ENCODE measurements at regions not wholly inside any gene's neighbourhood (a gene's known extent, or its start where the extent isn't known, plus 50 kb on each side); places are given as distances from the start of the nearest gene placed in this dataset.

GRCh38 chr6:130602151-130602770 lies 224.9 kb upstream of the SMLR1 start:
- TF ChIP-seq MXI1 (IDR thresholded peaks at IDR 0.05; ENCODE audit: low read depth, low read length) (no peak), HMGN3 (IDR thresholded peaks at IDR 0.05; ENCODE audit: borderline replicate concordance, extremely low read depth, insufficient read length, low read depth, low read length) (no peak), ZKSCAN1 (IDR thresholded peaks at IDR 0.05; ENCODE audit: low read depth, low read length) (no peak), SP1 (CRISPR knock-in tag; IDR thresholded peaks at IDR 0.05) (no peak), ETS2 (tag; IDR thresholded peaks at IDR 0.05; ENCODE audit: borderline replicate concordance, poor library complexity, severe bottlenecking) (no peak), ZNF740 (CRISPR knock-in tag; IDR thresholded peaks at IDR 0.05) (no peak), ZNF740 (tag; IDR thresholded peaks at IDR 0.05) (no peak), LARP7 (IDR thresholded peaks at IDR 0.05) (no peak), FOS (IDR thresholded peaks at IDR 0.05; ENCODE audit: extremely low read depth, insufficient read length) (no peak), RBM22 (IDR thresholded peaks at IDR 0.05; ENCODE audit: low read depth, low read length, poor library complexity, severe bottlenecking) (no peak), FOXA1 (IDR thresholded peaks at IDR 0.05; ENCODE audit: borderline replicate concordance) (no peak), ZNF121 (CRISPR knock-in tag; conservative IDR thresholded peaks at IDR 0.05) (no peak), MLLT1 (IDR thresholded peaks at IDR 0.05) (no peak), ZNF79 (CRISPR knock-in tag; IDR thresholded peaks at IDR 0.05; ENCODE audit: low read depth) (no peak)
- no peak for FAIRE-seq
- DNase-seq (ENCODE audit: extremely low read depth in 1 of 4, low spot score in 3 of 4) = no peak
- no TSS peak for BruUV-seq (replicated peaks)
- no peak overlapping the region for H3K4me3 ChIP-seq
- in situ Hi-C loops (cut with MboI) (no loop called here), intact Hi-C loops (cut with micrococcal nuclease) (no loop called here)
- no peak overlapping the region for H3K9ac ChIP-seq (ENCODE audit: insufficient read depth in 1 of 2, low read depth in 2 of 2, low read length in 2 of 2)
- no peaks in the 10 kb centered on the region for H3K27me3 ChIP-seq (ENCODE audit: control insufficient read depth in 2 of 2, insufficient read depth in 2 of 2, low read length in 2 of 2)
- ATAC-seq = no peak
- no peaks in the 10 kb centered on the region for H3K9me1 ChIP-seq (ENCODE audit: control insufficient read depth, insufficient read depth, low read length)
- no peak overlapping the region for H3K27ac ChIP-seq (ENCODE audit: extremely low read depth, low read depth, low read length)
- POLR2A ChIA-PET = no interaction called here
- no peaks in the 10 kb centered on the region for H3K36me3 ChIP-seq (ENCODE audit: control insufficient read depth, insufficient read depth, low read length)
- WGBS (ENCODE audit: insufficient coverage, low coverage, missing lambda C conversion rate) = 2% methylated on average over 8 of the region's 8 CpGs
- H4K20me1 ChIP-seq (replicated peaks; ENCODE audit: control insufficient read depth, insufficient read depth, low read length) = no peaks in the 10 kb centered on the region
- H3K4me2 ChIP-seq (ENCODE audit: insufficient read depth, low read length) = no peak overlapping the region
- H3K9me3 ChIP-seq (replicated peaks; ENCODE audit: control insufficient read depth, insufficient read depth, low read depth, low read length) = no peaks in the 10 kb centered on the region
- H2AFZ ChIP-seq (ENCODE audit: low read depth, low read length) = no peak overlapping the region
- H3K4me1 ChIP-seq (replicated peaks in 1 of 2; ENCODE audit: control insufficient read depth in 2 of 2, insufficient read depth in 2 of 2, low read length in 2 of 2) = no peaks in the 10 kb centered on the region
- CTCF ChIA-PET (ENCODE audit: low intra/inter-chr PET ratio) = no interaction called here
- H3K79me2 ChIP-seq (ENCODE audit: control insufficient read depth, insufficient read depth, low read length) = no peaks in the 10 kb centered on the region
